ENCODE measurements at regions not wholly inside any gene's neighbourhood (a gene's known extent, or its start where the extent isn't known, plus 50 kb on each side); places are given as distances from the start of the nearest gene placed in this dataset.

DNA sequence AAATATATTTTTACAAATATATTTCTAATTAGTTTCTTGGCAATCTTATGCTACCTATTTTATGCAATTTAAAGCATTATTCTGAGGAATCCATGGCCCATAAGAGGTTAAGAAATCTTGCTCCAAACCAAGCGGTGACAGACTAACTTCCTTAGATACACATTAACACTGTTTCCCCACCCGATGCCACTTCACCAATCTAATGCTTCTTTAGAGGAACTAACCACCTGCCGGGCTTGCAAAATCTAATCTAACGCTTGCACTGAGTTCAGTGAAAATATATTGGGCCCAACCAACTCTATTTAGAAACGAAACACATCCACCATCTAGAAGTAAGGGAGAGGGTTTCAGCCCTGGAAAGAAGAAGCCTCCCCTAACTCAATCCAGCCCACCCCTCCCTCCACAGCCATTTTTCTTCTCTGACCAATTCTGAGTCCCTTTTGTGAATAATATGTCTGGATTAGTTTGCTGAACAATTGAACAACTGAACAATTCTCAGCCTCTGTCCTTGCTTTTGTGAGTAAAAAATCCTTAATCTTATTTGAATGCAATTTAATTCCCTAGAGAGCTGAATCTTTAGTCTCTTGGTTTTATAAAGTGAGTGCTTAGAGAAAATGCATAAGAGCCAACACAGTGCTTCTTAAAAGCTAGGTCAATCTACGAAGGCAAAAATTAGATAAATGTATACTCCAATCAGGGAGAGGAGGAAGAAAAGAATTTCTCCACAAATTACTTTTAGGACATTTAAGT, 150.4 kb upstream of the ADAMTS9 start:
- DNase-seq (ENCODE audit: low read depth): no peak
- Histone ChIP-seq H3K4me3 (ENCODE audit: low read depth, low read length) (no peak overlapping the region), H3K36me3 (ENCODE audit: control insufficient read depth, insufficient read depth, low read length) (no peaks in the 10 kb centered on the region), H3K27me3 (ENCODE audit: control insufficient read depth, insufficient read depth, low read length) (no peaks in the 10 kb centered on the region)
- TF ChIP-seq, protein P1, sequence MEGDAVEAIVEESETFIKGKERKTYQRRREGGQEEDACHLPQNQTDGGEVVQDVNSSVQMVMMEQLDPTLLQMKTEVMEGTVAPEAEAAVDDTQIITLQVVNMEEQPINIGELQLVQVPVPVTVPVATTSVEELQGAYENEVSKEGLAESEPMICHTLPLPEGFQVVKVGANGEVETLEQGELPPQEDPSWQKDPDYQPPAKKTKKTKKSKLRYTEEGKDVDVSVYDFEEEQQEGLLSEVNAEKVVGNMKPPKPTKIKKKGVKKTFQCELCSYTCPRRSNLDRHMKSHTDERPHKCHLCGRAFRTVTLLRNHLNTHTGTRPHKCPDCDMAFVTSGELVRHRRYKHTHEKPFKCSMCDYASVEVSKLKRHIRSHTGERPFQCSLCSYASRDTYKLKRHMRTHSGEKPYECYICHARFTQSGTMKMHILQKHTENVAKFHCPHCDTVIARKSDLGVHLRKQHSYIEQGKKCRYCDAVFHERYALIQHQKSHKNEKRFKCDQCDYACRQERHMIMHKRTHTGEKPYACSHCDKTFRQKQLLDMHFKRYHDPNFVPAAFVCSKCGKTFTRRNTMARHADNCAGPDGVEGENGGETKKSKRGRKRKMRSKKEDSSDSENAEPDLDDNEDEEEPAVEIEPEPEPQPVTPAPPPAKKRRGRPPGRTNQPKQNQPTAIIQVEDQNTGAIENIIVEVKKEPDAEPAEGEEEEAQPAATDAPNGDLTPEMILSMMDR (IDR thresholded peaks at IDR 0.05; ENCODE audit: insufficient read depth, low read depth, low read length): no peak
- CTCF ChIA-PET: no interaction called here
- POLR2A ChIA-PET: no interaction called here

GRCh38 chr3:64837126-64837738, 149.4 kb upstream of the ADAMTS9 start:
- no peak for DNase-seq (ENCODE audit: low read depth)
- ChIA-PET CTCF (no interaction called here), POLR2A (no interaction called here)
- no peaks in the 10 kb centered on the region for H3K36me3 ChIP-seq (ENCODE audit: control insufficient read depth, insufficient read depth, low read length)
- no peaks in the 10 kb centered on the region for H3K27me3 ChIP-seq (ENCODE audit: control insufficient read depth, insufficient read depth, low read length)
- TF ChIP-seq, protein P1 (IDR thresholded peaks at IDR 0.05; ENCODE audit: insufficient read depth, low read depth, low read length): no peak
- no peak overlapping the region for H3K4me3 ChIP-seq (ENCODE audit: low read depth, low read length)

DNA sequence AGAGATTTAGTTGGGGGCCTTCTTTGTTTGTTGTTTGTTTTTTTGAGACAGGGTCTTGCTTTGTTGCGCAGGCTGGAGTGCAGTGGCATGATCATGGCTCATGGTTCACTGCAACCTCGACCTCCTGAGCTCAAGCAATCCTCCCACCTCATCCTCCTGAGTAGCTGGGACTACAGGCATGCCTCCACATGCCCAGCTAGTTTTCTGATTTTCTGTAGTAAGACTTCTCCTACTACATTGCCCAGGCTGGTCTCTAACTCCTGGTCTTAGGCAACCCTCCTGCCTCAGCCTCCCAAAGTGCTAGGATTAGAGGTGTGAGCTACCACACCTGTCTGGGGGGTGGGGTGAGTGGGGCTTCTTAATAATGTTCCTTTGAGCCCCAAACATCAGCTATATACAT, 148.3 kb upstream of the ADAMTS9 start:
- Histone ChIP-seq H3K36me3 (ENCODE audit: control insufficient read depth, insufficient read depth, low read length) (no peaks in the 10 kb centered on the region), H3K4me3 (ENCODE audit: low read depth, low read length) (no peak overlapping the region), H3K27me3 (ENCODE audit: control insufficient read depth, insufficient read depth, low read length) (no peaks in the 10 kb centered on the region)
- ChIA-PET CTCF (no interaction called here), POLR2A (no interaction called here)
- DNase-seq (ENCODE audit: low read depth): no peak
- TF ChIP-seq, protein P1 (IDR thresholded peaks at IDR 0.05; ENCODE audit: insufficient read depth, low read depth, low read length): no peak

- TF ChIP-seq, protein P1 (IDR thresholded peaks at IDR 0.05; ENCODE audit: insufficient read depth, low read depth, low read length): no peak
- ChIA-PET CTCF (interaction anchor here (0.6 kb wide), 1 partner anchor 348 kb away, joined by 5 read pairs; no protein-coding TSS in a partner anchor), POLR2A (no interaction called here)
- H3K27me3 ChIP-seq (ENCODE audit: control insufficient read depth, insufficient read depth, low read length): no peaks in the 10 kb centered on the region
- H3K4me3 ChIP-seq (ENCODE audit: low read depth, low read length): no peak overlapping the region
- no peaks in the 10 kb centered on the region for H3K36me3 ChIP-seq (ENCODE audit: control insufficient read depth, insufficient read depth, low read length)
- no peak for DNase-seq (ENCODE audit: low read depth)
Measured at GRCh38 chr3:64832098-64832497, 144.3 kb upstream of the ADAMTS9 start.

DNA sequence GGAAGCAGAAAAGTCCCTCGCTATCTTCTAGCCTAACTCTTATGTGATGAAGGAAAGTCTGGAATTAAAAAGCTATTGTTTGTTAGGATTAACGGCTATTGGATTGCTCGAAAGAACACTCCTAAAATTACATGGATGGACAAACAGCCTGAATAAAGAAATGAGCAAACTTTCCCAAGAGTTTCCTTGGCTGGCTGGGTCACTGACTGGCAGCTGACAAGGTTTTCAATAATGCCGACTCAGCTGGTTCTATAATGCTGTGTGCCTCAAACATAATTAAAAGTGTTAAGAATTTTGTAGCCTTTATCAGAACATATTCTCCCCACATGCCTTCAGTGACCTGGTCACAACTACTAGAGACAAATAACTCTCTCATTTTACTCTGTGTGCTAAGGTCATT, 142.9 kb upstream of the ADAMTS9 start:
- ChIA-PET CTCF (no interaction called here), POLR2A (no interaction called here)
- H3K36me3 ChIP-seq (ENCODE audit: control insufficient read depth, insufficient read depth, low read length): no peaks in the 10 kb centered on the region
- H3K4me3 ChIP-seq (ENCODE audit: low read depth, low read length): no peak overlapping the region
- TF ChIP-seq, protein P1 (IDR thresholded peaks at IDR 0.05; ENCODE audit: insufficient read depth, low read depth, low read length): no peak
- H3K27me3 ChIP-seq (ENCODE audit: control insufficient read depth, insufficient read depth, low read length): no peaks in the 10 kb centered on the region; the same call in 1 of the 2 replicates
- no peak for DNase-seq (ENCODE audit: low read depth)

Measured in BJ (cell line).